ENCODE measurements at regions not wholly inside any gene's neighbourhood (a gene's known extent, or its start where the extent isn't known, plus 50 kb on each side); places are given as distances from the start of the nearest gene placed in this dataset.
"Not testable (repeated sequence)": the region's sequence is repeated elsewhere in the genome, so short reads cannot be mapped to it uniquely, and the experiment has no call there.

- ChIA-PET CTCF (no interaction called here), POLR2A (no interaction called here)
- DNase-seq, result no peak
- peak overlapping the region; percentile 15 for H3K4me3 Mint-ChIP-seq
- H3K4me1 Mint-ChIP-seq, result peaks cover 4% of the 10 kb centered on the region
- H3K9me3 Mint-ChIP-seq, result no peaks in the 10 kb centered on the region
- no peak overlapping the region for H3K27ac Mint-ChIP-seq
- no peaks in the 10 kb centered on the region for H3K36me3 Mint-ChIP-seq (ENCODE audit: low read depth)
- H3K27me3 Mint-ChIP-seq, result no peaks in the 10 kb centered on the region
Observed at GRCh38 chr6:142627474-142627873, 317.5 kb downstream of the HIVEP2 start.

DNA sequence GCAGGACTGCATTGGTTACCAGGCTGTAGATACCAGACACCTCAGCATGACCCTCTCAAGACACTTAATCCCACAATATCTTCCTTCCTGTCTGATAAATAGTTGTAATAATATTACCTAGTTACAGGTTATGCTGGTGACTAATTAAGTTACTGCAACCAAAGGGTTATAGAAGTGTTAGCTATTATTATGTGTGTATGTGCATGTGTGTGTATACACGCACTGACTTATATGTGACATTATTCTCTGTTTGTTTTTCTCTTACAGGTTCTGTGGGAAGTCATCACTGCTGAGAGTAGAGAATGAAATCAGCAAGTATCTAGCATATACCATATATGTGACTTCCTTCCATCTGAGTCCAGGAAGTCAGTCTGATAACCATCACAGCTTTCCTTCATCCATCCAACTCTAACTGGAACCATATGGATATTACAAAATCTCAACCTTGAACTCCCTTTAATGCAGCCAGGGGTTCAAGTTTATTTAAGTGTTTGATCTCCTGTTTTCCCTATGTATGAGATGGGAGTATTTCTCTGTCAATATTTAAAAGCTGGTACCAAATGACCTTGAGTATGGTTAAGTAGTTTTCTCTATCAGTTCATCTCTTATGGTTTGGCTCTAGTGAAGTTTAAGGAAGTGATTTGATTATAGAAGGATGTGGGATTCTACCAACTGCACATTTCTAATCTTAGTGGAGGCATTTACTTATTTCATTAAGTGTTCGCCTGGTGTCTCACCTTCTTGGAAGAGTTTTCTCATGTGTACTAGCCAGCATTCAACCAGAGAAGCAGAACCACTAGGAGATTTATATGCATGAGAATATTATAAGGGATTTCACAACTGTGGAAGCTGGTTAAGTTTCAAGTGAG lies 313.2 kb downstream of the HIVEP2 start:
- DNase-seq, result no peak
- ChIA-PET POLR2A (no interaction called here), CTCF (no interaction called here)
- Mint-ChIP-seq H3K4me1 (peaks cover 5% of the 10 kb centered on the region), H3K27me3 (no peaks in the 10 kb centered on the region), H3K9me3 (no peaks in the 10 kb centered on the region), H3K27ac (no peak overlapping the region), H3K36me3 (ENCODE audit: low read depth) (no peaks in the 10 kb centered on the region), H3K4me3 (no peak overlapping the region)

DNA sequence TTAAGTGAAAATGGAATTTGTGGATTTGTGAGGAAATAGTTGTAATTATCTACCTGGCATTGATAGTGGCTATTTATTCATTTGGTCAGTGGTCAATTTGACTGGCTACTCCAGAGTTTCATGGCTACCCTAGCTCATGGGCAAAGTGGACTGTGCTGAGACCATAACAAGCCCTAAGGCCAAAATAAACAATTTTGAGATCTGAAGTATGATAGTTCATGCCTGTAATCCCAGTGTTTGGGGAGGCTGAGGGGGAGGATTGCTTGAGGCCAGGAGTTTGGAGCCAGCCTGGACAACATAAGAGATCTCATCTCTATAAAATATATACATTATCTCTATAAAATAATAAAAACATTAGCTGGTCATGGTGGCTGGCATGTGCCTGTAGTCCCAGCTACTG lies 311.7 kb downstream of the HIVEP2 start:
- DNase-seq, result no peak
- no peaks in the 10 kb centered on the region for H3K36me3 Mint-ChIP-seq (ENCODE audit: low read depth)
- ChIA-PET CTCF (no interaction called here), POLR2A (no interaction called here)
- H3K4me1 Mint-ChIP-seq, result peaks cover 3% of the 10 kb centered on the region
- H3K9me3 Mint-ChIP-seq, result no peaks in the 10 kb centered on the region
- H3K27me3 Mint-ChIP-seq, result no peaks in the 10 kb centered on the region
- H3K27ac Mint-ChIP-seq, result no peak overlapping the region
- no peak overlapping the region for H3K4me3 Mint-ChIP-seq

DNA sequence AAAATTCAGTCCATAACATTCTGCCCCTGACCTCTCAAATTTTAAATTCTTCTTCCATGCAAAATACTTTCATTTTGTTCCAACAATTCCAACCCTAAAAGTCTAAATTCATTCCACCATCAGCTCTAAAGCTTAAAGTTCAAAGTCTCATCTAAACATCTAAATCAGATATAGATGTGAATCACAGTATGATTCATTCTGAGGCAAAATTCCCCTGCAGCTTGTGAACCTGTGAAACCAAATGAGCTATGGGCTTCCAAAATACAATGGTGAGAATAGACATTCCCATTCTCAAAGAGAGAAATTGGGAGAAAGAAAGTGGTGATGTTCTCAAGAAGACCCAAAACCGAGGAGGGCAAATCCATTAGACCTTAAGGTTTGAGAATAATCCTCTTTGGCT lies 309.8 kb downstream of the HIVEP2 start:
- no peaks in the 10 kb centered on the region for H3K27me3 Mint-ChIP-seq
- no peaks in the 10 kb centered on the region for H3K36me3 Mint-ChIP-seq (ENCODE audit: low read depth)
- no peak for DNase-seq
- no peaks in the 10 kb centered on the region for H3K9me3 Mint-ChIP-seq
- POLR2A ChIA-PET, result no interaction called here
- H3K27ac Mint-ChIP-seq, result no peak overlapping the region
- CTCF ChIA-PET, result no interaction called here
- peaks cover 3% of the 10 kb centered on the region for H3K4me1 Mint-ChIP-seq
- no peak overlapping the region for H3K4me3 Mint-ChIP-seq

- Mint-ChIP-seq H3K36me3 (ENCODE audit: low read depth) (no peaks in the 10 kb centered on the region), H3K27ac (no peak overlapping the region), H3K4me1 (peaks cover 1% of the 10 kb centered on the region), H3K4me3 (no peak overlapping the region), H3K27me3 (no peaks in the 10 kb centered on the region), H3K9me3 (no peaks in the 10 kb centered on the region)
- no peak for DNase-seq
- ChIA-PET CTCF (interaction anchor here (0.5 kb wide), 1 partner anchor 1175 kb away, joined by 4 read pairs; no protein-coding TSS in a partner anchor), POLR2A (no interaction called here)
Observed at GRCh38 chr6:142637624-142638351, 307.2 kb downstream of the HIVEP2 start.

DNA sequence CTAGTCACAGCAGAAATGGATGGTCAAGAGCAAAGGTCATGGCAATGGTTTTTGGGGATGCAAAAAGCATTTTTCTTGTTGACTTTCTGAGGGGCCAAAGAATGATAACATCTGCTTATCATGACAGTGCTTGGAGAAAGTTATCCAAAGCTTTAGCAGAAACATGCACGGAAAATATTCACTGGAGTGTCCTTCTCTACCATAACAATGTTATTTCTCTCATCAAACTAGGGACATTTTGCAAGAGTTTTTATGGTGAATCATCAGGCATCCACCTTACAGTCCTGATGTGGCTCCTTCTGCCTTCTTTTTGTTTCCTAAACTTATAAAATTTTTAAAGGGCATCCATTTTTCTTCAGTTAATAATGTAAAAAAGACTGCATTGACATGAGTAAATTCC lies 302.3 kb downstream of the HIVEP2 start:
- DNase-seq, result no peak
- CTCF ChIA-PET, result no interaction called here
- no peak overlapping the region for H3K27ac Mint-ChIP-seq
- POLR2A ChIA-PET, result no interaction called here
- H3K4me1 Mint-ChIP-seq, result no peaks in the 10 kb centered on the region
- no peak overlapping the region for H3K4me3 Mint-ChIP-seq
- H3K9me3 Mint-ChIP-seq, result no peaks in the 10 kb centered on the region
- no peaks in the 10 kb centered on the region for H3K36me3 Mint-ChIP-seq (ENCODE audit: low read depth)
- no peaks in the 10 kb centered on the region for H3K27me3 Mint-ChIP-seq

DNA sequence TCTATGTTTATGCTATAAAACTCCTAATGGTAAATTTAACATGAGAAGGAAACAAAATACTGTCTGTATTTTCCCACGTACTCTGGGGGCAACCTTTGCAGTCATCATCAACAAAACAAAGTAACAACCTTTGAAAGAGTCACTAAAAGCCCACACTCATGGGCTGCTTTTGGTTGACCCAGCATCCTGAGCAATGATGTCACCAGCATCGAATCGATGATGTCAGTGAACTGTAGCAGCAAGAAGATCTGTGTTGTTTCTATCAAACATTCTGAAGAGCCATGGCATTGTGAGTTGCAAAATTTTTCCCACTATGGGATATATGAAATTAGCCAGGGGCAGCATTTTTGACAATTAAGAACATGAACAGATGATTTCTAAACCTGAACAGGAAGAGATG lies 300.1 kb downstream of the HIVEP2 start:
- Mint-ChIP-seq H3K4me3 (no peak overlapping the region), H3K4me1 (no peaks in the 10 kb centered on the region), H3K27me3 (peaks cover 2% of the 10 kb centered on the region), H3K36me3 (ENCODE audit: low read depth) (no peaks in the 10 kb centered on the region), H3K9me3 (no peaks in the 10 kb centered on the region), H3K27ac (no peak overlapping the region)
- ChIA-PET CTCF (no interaction called here), POLR2A (no interaction called here)
- DNase-seq, result no peak

DNA sequence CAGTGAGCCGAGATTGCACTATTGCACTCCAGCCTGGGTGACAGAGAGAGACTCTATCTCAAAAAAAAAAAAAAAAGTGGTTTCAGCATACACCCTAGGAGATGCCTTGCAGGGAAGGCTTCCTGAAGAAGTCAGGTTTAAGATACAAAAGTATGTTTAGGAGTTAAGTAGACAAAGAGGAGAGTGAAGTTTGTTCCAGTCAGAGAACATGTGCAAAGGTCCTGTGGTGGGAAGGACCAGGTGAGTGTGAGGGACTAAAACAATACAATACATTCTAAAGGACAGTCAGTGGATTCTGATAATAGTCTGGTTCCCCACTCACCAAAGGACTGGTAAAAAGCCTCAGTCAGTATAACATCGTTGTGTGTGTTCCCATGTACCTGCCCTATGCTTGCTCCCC lies 299.3 kb downstream of the HIVEP2 start:
- Mint-ChIP-seq H3K4me3 (no peak overlapping the region), H3K27ac (no peak overlapping the region), H3K4me1 (no peaks in the 10 kb centered on the region), H3K9me3 (no peaks in the 10 kb centered on the region), H3K27me3 (peaks cover 2% of the 10 kb centered on the region), H3K36me3 (ENCODE audit: low read depth) (no peaks in the 10 kb centered on the region)
- DNase-seq, result no peak
- ChIA-PET POLR2A (no interaction called here), CTCF (no interaction called here)

- Mint-ChIP-seq H3K9me3 (no peaks in the 10 kb centered on the region), H3K36me3 (ENCODE audit: low read depth) (no peaks in the 10 kb centered on the region), H3K27me3 (peaks cover 2% of the 10 kb centered on the region), H3K4me3 (no peak overlapping the region), H3K4me1 (no peaks in the 10 kb centered on the region), H3K27ac (no peak overlapping the region)
- DNase-seq, result no peak
- CTCF ChIA-PET, result no interaction called here
- POLR2A ChIA-PET, result no interaction called here
Observed at GRCh38 chr6:142647449-142648035, 297.4 kb downstream of the HIVEP2 start.

- Mint-ChIP-seq H3K4me1 (no peaks in the 10 kb centered on the region), H3K27ac (no peak overlapping the region), H3K4me3 (no peak overlapping the region), H3K27me3 (peaks cover 2% of the 10 kb centered on the region), H3K36me3 (ENCODE audit: low read depth) (no peaks in the 10 kb centered on the region), H3K9me3 (no peaks in the 10 kb centered on the region)
- POLR2A ChIA-PET, result no interaction called here
- DNase-seq, result no peak
- CTCF ChIA-PET, result no interaction called here
Observed at GRCh38 chr6:142648036-142648451, 296.9 kb downstream of the HIVEP2 start.

DNA sequence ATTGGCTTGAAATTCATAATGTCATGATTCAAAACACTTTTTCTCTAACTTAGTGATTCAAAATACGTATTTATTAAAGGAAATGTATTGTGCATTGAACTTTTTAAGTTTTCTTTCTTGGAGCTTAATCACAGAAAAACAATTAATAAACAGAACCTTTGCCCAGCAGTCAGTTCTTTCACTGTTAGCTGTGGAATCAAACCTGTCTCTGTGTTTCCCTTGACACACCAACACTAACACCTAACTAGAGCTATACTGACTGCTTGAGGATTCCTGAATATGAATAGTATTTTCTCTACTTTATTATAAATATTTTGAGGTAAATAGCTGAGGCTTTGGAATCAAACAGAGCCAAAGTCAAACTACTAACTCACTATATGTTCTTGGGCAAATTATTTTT lies 296.4 kb downstream of the HIVEP2 start:
- no peaks in the 10 kb centered on the region for H3K4me1 Mint-ChIP-seq
- ChIA-PET CTCF (no interaction called here), POLR2A (no interaction called here)
- H3K36me3 Mint-ChIP-seq (ENCODE audit: low read depth), result no peaks in the 10 kb centered on the region
- DNase-seq, result no peak
- H3K27me3 Mint-ChIP-seq, result peaks cover 2% of the 10 kb centered on the region
- no peak overlapping the region for H3K27ac Mint-ChIP-seq
- H3K9me3 Mint-ChIP-seq, result no peaks in the 10 kb centered on the region
- no peak overlapping the region for H3K4me3 Mint-ChIP-seq

DNA sequence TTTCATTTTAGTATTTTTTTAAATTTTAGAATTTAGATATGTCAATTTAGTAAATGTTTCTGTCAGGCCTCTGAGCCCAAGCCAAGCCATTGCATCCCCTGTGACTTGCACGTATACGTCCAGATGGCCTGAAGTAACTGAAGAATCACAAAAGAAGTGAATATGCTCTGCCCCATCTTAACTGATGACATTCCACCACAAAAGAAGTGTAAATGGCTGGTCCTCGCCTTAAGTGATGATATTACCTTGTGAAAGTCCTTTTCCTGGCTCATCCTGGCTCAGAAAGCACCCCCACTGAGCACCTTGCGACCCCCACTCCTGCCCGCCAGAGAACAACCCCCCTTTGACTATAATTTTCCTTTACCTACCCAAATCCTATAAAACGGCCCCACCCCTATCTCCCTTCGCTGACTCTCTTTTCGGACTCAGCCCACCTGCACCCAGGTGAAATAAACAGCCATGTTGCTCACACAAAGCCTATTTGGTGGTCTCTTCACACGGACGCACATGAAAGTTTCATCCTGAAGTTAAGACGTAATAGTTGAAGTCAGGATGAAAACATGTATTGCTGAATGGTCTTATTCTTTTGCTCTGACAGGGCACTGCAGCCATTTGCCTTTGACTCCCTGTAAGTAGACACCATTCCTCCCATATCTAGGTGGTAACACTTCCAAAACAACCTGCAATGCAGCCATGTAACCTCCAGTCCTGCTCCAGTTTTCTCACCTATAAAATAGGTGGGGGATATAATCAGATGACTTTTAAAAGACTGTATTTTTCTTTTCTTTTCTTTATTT lies 295.3 kb downstream of the HIVEP2 start:
- H3K27ac Mint-ChIP-seq; H3K4me3 Mint-ChIP-seq; DNase-seq; H3K9me3 Mint-ChIP-seq; H3K4me1 Mint-ChIP-seq; H3K36me3 Mint-ChIP-seq (ENCODE audit: low read depth); H3K27me3 Mint-ChIP-seq; POLR2A ChIA-PET; CTCF ChIA-PET: not testable (repeated sequence)

- POLR2A ChIA-PET, result no interaction called here
- DNase-seq, result no peak
- H3K27ac Mint-ChIP-seq, result no peak overlapping the region
- CTCF ChIA-PET, result no interaction called here
- H3K4me1 Mint-ChIP-seq, result no peaks in the 10 kb centered on the region
- no peak overlapping the region for H3K4me3 Mint-ChIP-seq
- H3K36me3 Mint-ChIP-seq (ENCODE audit: low read depth), result no peaks in the 10 kb centered on the region
- no peaks in the 10 kb centered on the region for H3K9me3 Mint-ChIP-seq
- H3K27me3 Mint-ChIP-seq, result peaks cover 2% of the 10 kb centered on the region
Observed at GRCh38 chr6:142651384-142651783, 293.6 kb downstream of the HIVEP2 start.

Measured in activated CD4-positive, alpha-beta memory T cell treated with anti-CD3 and anti-CD28 coated beads, Interleukin-2, amount 10 ng/mL, durations not matched to agents 7 days and 5 days (primary cell).